Prostate gland (tissue), 2 donors: ENCODE measurements at regions not wholly inside any gene's neighbourhood (a gene's known extent, or its start where the extent isn't known, plus 50 kb on each side); places are given as distances from the start of the nearest gene placed in this dataset.

Experiments used
- CTCF ChIP-seq, 4 experiments: fragments of 200-600 bp in 2 of 4; fragments of 450-650 bp in 2 of 4; sonication (generic) in 2 of 4; IDR thresholded peaks; 1 replicate in 3 of 4; 2 replicates in 1 of 4; pipeline ENCODE4 v1.5.1; 2016 to 2019; ENCODE audit warnings: antibody characterized with exemption in 4 of 4, mild to moderate bottlenecking in 2 of 4, moderate library complexity in 2 of 4
- POLR2AphosphoS5 ChIP-seq: sonication (generic); formaldehyde crosslinking; IDR thresholded peaks from one replicate; pipeline ENCODE4 v1.6.1; 2017; ENCODE audit warnings: antibody characterized with exemption

DNA sequence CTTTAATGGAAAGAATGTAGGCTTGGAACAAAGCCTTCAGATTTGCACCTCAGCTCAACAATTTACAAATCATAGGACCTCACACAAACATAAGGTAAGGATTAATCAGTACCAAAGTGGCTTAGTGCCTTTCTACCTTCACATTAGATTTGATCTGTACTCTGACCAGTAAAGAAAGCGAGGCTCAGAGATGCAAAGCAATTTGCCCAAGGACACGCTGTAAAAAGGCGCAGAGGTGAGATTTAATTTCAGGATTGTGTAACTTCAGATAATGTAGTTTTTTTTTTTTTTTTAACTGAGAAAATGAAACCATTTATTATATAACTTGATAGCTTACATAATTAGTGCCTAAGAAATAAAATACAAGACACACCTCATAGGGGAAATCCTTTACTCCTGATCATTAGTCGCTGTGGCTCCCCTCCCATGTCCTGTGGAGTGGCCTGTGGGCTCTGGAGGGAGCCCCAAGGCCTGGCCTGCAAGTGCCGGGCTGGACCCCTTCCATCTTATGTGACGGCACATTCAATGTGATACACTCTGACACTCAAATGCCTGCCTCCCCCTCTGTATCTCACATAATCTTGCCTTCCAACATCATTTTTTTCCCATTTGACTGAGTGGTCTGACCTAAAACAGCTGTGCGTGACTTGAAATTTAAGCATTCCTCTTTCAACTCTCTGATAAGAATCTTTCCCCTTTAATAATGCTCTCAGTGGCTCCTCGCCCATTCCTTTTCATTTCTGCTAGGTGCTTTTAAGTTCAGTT is 426.5 kb upstream of the DAB1 start:
- TF ChIP-seq CTCF (IDR thresholded peaks at IDR 0.05) (no peak), POLR2AphosphoS5 (no peak)
